Fibroblast of skin of abdomen (primary cell): ENCODE measurements at regions not wholly inside any gene's neighbourhood (a gene's known extent, or its start where the extent isn't known, plus 50 kb on each side); places are given as distances from the start of the nearest gene placed in this dataset.

ENCODE experiments used
- DNase-seq: peaks from one replicate; pipeline ENCODE4 v3.0.0-alpha.2; 2013

DNA sequence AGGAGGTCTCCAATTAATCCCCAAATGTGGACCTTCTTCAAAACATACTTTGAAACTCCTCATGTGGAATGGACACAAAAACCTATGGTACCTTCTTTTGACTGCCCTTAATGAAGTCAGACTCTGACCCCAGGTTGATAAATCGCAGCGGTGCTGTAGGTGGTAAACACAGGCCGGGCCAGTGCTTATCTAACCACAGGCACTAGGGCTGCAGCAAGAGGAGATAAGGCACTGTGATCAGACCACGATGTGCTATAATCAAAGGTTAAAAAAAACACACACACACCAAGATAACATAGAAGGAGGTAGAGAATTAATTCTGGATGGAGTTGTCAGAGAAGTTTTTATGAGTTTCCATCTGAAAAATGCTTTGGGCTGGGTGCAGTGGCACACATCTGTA lies 52.3 kb upstream of the SIPA1L2 start:
- no peak for DNase-seq

GRCh38 chr1:232684371-232685105 lies 54.6 kb upstream of the SIPA1L2 start:
- DNase-seq, result peak; percentile 20

GRCh38 chr1:232686346-232686745 lies 56.4 kb upstream of the SIPA1L2 start:
- peak; percentile 7 for DNase-seq

DNA sequence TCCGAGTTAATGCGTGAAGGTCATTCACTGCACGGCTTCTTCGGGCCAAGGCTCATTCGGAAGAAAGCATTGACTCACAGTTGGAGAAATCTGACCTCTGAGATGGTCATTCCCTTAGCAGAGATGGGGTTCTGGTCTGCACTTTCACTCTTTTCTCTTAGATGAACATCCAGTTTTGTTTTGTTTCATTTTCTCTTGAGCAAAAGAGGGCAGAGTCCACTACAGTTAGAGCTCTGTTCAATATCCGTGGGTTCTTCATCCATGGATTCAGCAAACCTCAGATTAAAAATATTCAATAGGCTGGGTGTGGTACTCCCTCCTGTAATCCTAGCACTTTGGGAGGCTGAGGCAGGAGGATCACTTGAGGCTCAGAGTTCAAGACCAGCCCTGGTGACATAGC lies 57.4 kb upstream of the SIPA1L2 start:
- no peak for DNase-seq

DNA sequence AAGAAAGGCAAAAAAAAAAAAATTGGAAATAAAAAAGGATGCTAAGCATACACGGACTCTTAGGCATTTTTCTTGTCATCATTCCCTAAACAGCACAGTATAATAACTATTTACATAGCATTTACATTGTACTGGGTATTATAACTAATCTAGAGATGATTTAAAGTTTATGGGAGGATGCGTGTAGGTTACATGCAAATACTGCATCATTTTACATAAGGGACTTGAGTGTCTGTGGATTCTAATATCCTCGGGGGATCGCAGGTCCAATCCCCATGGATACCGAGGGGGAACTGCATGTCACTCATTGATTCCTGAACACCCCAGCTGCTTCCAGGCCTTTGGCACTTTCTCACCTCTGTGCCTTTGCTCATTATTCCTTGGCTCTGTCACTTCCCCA lies 57.8 kb upstream of the SIPA1L2 start:
- DNase-seq, result no peak

- no peak for DNase-seq
Measured at GRCh38 chr1:232688398-232688797, 58.5 kb upstream of the SIPA1L2 start.

- no peak for DNase-seq
Measured at GRCh38 chr1:232689711-232690110, 59.8 kb upstream of the SIPA1L2 start.

- DNase-seq, result peak; percentile 70
Measured at GRCh38 chr1:232690285-232690935, 60.5 kb upstream of the SIPA1L2 start.

DNA sequence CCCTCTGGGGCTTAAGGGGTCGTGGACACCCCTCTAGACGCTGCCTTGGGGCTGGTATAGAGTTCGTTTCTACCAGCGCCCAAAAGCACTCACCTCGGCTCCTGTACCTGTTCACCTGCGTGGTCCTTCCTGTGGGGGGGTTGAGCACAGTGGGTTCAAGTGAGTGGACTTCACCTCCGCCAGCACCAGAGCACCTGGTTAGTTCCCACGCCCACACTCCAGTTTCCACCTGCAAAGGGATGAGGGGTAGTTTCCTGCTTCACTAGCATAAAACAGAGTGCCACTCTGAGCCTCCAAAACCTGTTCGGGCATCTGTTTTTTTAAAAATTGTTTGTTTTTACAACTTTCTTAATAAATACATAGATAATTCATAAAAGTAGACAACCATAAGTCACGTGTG lies 64.5 kb upstream of the SIPA1L2 start:
- no peak for DNase-seq

GRCh38 chr1:232695621-232696385 lies 65.9 kb upstream of the SIPA1L2 start:
- no peak for DNase-seq

- no peak for DNase-seq
Measured at GRCh38 chr1:232696466-232696865, 66.5 kb upstream of the SIPA1L2 start.

DNA sequence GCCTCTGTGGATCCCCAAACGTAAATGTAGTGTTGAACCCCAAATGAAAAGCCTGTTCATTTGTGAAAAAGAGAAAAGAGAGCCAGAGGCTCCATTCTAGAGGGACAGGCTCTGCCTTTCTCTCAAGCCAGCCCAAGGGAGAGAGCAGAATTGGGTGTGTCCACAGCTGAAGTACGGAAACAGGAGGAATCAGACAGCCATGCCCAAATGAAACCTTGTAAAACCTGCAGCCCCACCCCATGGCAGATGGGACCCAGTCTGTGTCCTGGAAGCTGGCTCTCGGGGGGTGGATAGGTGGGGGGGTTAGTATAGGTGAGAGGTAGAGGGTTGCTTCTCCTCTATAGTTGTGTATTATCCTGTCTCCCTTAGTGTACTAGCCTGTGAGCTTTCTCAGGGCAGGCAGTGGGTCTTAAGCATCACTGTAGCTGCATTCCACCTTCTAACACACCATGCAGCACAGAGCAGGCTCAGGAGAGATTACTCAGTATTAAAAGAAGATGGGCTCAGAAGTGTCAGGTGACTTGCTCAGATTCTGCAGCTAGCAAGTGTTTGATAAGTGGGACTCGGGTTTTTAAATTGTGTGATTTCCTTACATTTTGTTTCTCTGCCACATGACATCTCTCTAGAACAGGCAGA lies 67.4 kb upstream of the SIPA1L2 start:
- DNase-seq, result no peak

GRCh38 chr1:232699814-232700213 lies 69.9 kb upstream of the SIPA1L2 start:
- DNase-seq, result no peak

DNA sequence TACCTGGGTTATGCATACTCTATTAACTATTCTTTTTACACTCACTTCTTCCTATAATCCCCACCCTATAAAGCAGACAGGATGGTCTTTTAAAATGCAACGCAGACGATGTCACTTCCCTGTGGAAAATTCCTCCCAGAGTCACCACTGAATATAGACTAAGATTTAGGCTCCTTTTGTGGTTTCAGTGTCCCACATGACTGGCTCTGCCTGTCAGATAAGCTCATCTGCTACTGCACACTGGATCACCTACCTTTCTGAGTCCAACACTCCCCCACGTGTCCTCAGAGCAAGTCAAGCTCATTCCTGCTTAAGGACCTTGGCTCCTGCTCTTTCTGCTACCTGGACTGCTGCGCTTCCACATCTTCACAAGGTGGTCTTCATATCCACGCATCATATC lies 73.0 kb upstream of the SIPA1L2 start:
- DNase-seq, result no peak

DNA sequence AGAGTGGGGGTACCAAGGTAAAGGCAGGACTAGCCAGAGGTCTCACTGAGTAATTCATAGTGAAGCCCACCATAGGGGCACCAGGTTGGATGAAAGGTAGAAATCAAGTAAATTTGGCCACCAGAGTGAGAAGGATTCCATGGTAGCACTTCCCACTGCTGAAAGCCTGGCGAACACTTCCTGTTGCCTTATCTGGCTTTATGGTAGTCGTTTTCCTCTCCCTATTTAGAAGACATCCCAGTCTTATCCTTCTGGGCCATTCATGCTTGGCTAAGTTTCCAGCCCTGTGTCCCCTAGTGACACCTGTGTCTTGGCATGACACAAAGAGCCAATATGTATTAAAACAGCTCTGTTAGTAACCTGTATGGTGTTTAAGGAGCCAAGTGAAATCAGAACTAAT lies 74.3 kb upstream of the SIPA1L2 start:
- no peak for DNase-seq

- DNase-seq, result peak; percentile 85
Measured at GRCh38 chr1:232704694-232705680, 75.1 kb upstream of the SIPA1L2 start.

GRCh38 chr1:232705815-232706575 lies 76.1 kb upstream of the SIPA1L2 start:
- DNase-seq, result no peak

DNA sequence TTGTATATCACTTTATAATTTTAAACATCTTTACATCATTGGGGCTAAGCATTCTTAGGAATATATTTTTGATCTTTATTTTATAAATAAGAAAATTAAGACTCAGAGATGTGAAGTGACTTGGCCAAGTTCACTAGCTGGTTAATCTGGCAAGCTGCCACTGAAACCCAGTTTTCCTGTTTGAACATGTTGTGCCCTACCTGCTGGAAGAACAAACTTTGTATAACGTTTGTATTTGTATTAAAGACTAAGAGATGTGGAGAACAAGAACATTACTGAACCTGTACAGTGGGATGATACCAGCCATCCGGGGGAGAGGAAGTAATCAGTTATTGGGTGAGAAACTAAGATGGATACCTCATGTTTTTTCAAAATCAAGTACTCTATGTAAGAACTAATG lies 77.2 kb upstream of the SIPA1L2 start:
- DNase-seq, result no peak

DNA sequence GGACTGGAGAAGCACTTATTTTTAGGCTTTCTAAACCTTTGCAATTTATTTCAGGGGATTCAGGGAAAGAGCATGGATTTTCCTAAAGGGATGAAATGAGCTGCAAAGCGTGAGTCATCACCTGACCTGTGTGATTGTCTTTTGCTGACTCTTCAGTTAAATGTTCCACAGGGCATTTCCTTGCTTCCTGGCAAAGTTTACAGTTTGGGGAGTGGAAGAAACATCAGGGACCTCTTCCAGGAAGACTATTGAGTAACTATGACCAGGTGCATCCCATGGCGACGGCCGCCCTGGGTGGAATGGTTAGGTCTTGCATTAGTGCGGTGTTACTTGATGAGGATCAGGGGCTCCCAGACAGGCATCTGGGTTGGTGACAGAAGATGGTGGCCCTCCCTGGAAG lies 79.5 kb upstream of the SIPA1L2 start:
- peak; percentile 21 for DNase-seq

- DNase-seq, result no peak
Measured at GRCh38 chr1:232711996-232712395, 82.1 kb upstream of the SIPA1L2 start.

DNA sequence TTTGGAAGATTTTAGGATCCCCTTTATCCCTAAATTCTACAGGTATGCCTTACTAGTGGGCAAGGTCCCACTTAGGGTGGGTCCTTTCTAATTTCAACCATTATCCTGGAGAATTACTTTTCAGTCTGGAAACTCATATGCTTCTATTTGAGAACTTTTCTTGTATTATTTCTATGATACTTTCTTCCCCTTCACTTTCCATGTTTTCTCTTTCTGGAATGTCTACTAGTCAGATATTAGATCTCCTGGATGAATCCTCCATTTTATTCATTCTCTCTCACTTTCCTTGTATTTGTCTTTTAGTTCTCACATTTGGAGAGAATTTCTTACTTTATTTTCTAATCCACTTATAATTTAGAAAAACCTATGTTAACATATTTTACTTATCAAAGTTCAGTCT lies 83.9 kb upstream of the SIPA1L2 start:
- no peak for DNase-seq
